RWPE1 (cell line): ENCODE measurements at regions not wholly inside any gene's neighbourhood (a gene's known extent, or its start where the extent isn't known, plus 50 kb on each side); places are given as distances from the start of the nearest gene placed in this dataset.
"Not testable (repeated sequence)": the region's sequence is repeated elsewhere in the genome, so short reads cannot be mapped to it uniquely, and the experiment has no call there.

Source experiments
- CTCF ChIA-PET: fragments of 350-600 bp; sonication (Branson Sonifier 250); formaldehyde crosslinking; extraction: SDS; loops from one replicate; lab custom pipeline; 2021; lab: Yijun Ruan, JAX
- POLR2A ChIA-PET: fragments of 400-600 bp; formaldehyde crosslinking; extraction: SDS; loops from one replicate; lab custom pipeline; 2020; ENCODE audit warnings: antibody characterized with exemption; ENCODE audit not compliant: low non-redundant PET; lab: Yijun Ruan, JAX
- DNase-seq: peaks from one replicate; pipeline ENCODE4 v3.0.0; 2012; ENCODE audit warnings: low spot score
- H3K27ac ChIP-seq: fragments of 450-650 bp; 2 replicates; pipeline ENCODE4 v1.5.1; 2017
- TF ChIP-seq, protein P1 (sequence below): fragments of 450-650 bp; conservative IDR thresholded peaks from 2 replicates; pipeline ENCODE4 v1.5.1; 2017; ENCODE audit warnings: low read depth, mild to moderate bottlenecking

- ChIA-PET CTCF (interaction anchor here (0.5 to 1.2 kb wide), 2 partner anchors 54 to 100 kb away, joined by 4 read pairs; no protein-coding TSS in a partner anchor), POLR2A (no interaction called here)
- TF ChIP-seq, protein P1, sequence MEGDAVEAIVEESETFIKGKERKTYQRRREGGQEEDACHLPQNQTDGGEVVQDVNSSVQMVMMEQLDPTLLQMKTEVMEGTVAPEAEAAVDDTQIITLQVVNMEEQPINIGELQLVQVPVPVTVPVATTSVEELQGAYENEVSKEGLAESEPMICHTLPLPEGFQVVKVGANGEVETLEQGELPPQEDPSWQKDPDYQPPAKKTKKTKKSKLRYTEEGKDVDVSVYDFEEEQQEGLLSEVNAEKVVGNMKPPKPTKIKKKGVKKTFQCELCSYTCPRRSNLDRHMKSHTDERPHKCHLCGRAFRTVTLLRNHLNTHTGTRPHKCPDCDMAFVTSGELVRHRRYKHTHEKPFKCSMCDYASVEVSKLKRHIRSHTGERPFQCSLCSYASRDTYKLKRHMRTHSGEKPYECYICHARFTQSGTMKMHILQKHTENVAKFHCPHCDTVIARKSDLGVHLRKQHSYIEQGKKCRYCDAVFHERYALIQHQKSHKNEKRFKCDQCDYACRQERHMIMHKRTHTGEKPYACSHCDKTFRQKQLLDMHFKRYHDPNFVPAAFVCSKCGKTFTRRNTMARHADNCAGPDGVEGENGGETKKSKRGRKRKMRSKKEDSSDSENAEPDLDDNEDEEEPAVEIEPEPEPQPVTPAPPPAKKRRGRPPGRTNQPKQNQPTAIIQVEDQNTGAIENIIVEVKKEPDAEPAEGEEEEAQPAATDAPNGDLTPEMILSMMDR: no peak
- peak; percentile 60 for DNase-seq
- H3K27ac ChIP-seq: peak overlapping the region; percentile 96
Measured at GRCh38 chr17:31788571-31788946, 70.5 kb downstream of the COPRS start.

DNA sequence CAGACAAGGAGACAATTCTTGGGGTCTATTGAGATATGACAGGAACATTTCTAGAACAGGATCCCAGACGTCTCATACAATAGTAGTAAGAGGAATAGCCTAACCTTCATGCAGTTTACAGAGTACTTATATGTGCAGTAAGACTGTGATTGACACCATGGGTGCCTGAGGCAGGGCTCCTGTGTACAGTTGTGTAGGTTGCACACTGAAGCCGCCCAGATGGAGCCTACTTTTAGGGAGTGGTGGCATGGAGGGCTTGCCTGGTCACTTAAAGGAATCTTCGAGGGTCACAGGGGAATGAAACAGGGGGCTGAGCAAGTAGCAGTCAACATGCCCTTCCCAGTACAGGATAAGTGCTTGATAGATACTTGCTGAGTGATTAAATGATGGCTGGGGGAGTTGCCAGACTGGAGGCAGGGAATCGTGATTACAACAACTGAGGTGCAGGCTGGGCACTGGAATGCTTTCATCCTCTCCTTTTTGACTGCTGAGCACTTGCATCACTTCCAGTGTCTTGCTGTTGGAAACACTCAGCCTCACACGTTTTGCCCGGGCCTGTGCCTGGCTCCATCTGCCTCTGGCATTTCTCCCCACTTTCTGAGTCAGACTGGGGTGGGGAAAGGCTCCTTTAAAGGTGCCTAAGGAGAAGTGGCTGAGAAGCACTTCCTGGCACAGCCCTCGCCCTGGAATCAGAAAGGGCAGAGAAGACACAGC lies 71.0 kb downstream of the COPRS start:
- TF ChIP-seq, protein P1: no peak
- POLR2A ChIA-PET: no interaction called here
- DNase-seq: peak; percentile 96
- CTCF ChIA-PET: interaction anchor here (0.5 kb wide), 1 partner anchor 99 kb away, joined by 4 read pairs; no protein-coding TSS in a partner anchor
- peak overlapping the region; percentile 96 for H3K27ac ChIP-seq

GRCh38 chr17:31786796-31787481 lies 72.1 kb downstream of the COPRS start:
- TF ChIP-seq, protein P1: no peak
- ChIA-PET CTCF (no interaction called here), POLR2A (no interaction called here)
- H3K27ac ChIP-seq: no peak overlapping the region
- no peak for DNase-seq

DNA sequence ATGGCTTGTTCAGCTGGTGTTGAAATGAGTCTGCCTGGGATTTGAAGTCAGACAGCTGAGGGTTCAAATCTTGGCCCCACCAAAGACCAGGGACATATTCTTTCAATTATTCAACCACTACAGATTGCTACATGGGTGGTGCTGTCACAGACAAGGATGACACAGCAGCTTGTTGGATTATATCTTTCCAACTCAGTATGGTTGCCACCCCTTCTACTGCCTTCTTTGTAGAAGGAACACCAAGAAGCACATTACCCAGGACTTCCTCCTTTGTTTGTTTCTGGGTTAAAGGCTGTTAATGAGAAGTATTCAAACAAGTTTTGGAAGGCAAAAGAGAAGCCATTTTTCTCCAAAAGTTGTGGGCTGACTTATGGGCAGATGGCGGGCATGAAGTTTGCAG lies 78.6 kb downstream of the COPRS start:
- ChIA-PET CTCF (no interaction called here), POLR2A (no interaction called here)
- H3K27ac ChIP-seq: no peak overlapping the region

GRCh38 chr17:31778523-31778922 lies 80.5 kb downstream of the COPRS start:
- DNase-seq: no peak
- CTCF ChIA-PET: no interaction called here
- no peak overlapping the region for H3K27ac ChIP-seq
- POLR2A ChIA-PET: no interaction called here
- TF ChIP-seq, protein P1: no peak

More for the DNA sequence above, 78.6 kb downstream of the COPRS start:
- TF ChIP-seq, protein P1: no peak
- no peak for DNase-seq

DNA sequence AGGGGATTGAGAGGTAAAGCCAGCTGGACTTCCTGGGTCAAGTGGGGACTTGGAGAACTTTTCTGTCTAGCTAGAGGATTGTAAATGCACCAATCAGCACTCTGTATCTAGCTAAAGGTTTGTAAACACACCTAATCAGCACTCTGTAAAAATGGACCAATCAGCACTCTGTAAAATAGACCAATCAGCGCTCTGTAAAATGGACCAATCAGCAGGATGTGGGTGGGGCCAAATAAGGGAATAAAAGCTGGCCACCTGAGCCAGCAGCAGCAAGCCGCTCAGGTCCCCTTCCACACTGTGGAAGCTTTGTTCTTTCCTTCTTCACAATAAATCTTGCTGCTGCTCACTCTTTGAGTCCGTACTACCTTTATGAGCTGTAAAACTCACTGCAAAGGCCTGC lies 87.7 kb downstream of the COPRS start:
- CTCF ChIA-PET: interaction anchor here (0.6 kb wide), 1 partner anchor 374 kb away, joined by 4 read pairs; no protein-coding TSS in a partner anchor
- H3K27ac ChIP-seq, DNase-seq, POLR2A ChIA-PET: not testable (repeated sequence)

DNA sequence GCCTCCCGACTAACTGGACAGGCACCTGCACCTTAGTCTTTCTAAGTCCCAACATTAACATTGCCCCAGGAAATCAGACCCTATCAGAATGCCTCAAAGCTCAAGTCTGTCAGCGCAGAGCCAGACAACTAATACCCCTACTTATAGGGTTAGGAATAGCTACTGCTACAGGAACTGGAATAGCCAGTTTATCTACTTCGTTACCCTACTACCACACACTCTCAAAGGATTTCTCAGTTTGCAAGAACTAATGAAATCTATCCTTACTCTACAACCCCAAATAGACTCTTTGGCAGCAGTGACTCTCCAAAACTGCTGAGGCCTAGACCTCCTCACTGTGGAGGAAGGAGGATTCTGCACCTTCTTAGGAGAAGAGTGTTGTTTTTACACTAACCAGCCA lies 88.5 kb downstream of the COPRS start:
- POLR2A ChIA-PET, DNase-seq, H3K27ac ChIP-seq, CTCF ChIA-PET: not testable (repeated sequence)

DNA sequence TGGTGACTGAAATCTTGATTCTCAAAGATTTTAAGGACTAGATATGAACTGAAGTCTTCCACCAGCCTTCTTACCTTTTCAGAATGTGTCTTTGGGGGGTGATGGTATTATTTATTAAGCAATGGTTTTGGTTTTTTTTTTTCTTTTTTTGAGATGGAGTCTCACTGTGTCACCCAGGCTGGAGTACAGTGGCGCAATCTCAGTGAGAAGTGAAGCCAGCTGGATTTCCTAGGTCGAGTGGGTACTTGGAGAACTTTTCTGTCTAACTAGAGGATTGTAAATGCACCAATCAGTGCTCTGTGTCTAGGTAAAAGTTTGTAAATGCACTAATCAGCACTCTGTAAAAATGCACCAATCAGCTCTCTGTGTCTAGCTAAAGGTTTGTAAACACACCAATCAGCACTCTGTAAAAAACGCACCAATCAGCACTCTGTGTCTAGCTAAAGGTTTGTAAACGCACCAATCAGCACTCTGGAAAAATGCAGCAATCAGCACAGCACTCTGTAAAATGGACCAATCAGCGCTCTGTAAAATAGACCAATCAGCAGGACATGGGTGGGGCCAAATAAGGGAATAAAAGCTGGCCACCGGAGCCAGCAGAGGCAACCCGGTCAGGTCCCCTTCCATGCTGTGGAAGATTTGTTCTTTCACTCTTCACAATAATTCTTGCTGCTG lies 97.1 kb downstream of the COPRS start:
- POLR2A ChIA-PET: not testable (repeated sequence)

More for the DNA sequence above, 97.1 kb downstream of the COPRS start:
- H3K27ac ChIP-seq, DNase-seq, CTCF ChIA-PET: not testable (repeated sequence)
